GM12878 (cell line): ENCODE measurements at regions not wholly inside any gene's neighbourhood (a gene's known extent, or its start where the extent isn't known, plus 50 kb on each side); places are given as distances from the start of the nearest gene placed in this dataset.

Experiments used
- ATAC-seq: fragments of 200-7000 bp; cut with Tn5 transposase; 3 replicates; pipeline ENCODE4 v1.9.1; 2020; ENCODE audit warnings: mild to moderate bottlenecking, moderate library complexity
- BruUV-seq: library from RNA; stranded (reverse); fragments of 400-500 nt; replicated peaks from 2 replicates; lab custom pipeline; 2021; lab: Mats Ljungman, UMichigan
- CTCF ChIA-PET: fragments of 300-600 bp; sonication (Branson Sonifier 250); formaldehyde crosslinking; extraction: SDS; loops from one replicate; lab custom pipeline; 2021; ENCODE audit warnings: inconsistent platforms; lab: Yijun Ruan, JAX
- POLR2A ChIA-PET: fragments of 350-600 bp; formaldehyde crosslinking; extraction: SDS; loops from one replicate; lab custom pipeline; 2021; ENCODE audit warnings: inconsistent platforms; lab: Charles Lee
- RAD21 ChIA-PET: fragments of 300-600 bp; sonication (Branson Sonifier 250); formaldehyde crosslinking; loops from one replicate; lab custom pipeline; 2023; ENCODE audit warnings: antibody characterized with exemption; ENCODE audit not compliant: unreplicated experiment; lab: Charles Lee
- SMC1A ChIA-PET: fragments of 300-600 bp; sonication (Branson Sonifier 250); formaldehyde crosslinking; loops from one replicate; lab custom pipeline; 2023; ENCODE audit not compliant: unreplicated experiment, uncharacterized antibody; lab: Charles Lee
- DNase-seq: peaks from one replicate; pipeline ENCODE4 v3.0.0-alpha.2; 2011; ENCODE audit warnings: low read depth, low spot score
- FAIRE-seq: peaks from 3 replicates; lab custom pipeline; 2011; peaks lifted over from hg19 to GRCh38; lab: Jason Lieb, UNC
- H2AFZ ChIP-seq: 2 replicates; pipeline ENCODE4 v1.6.0; 2011; ENCODE audit warnings: low read depth, low read length, control low read depth; ENCODE audit not compliant: control insufficient read depth
- H3K27ac ChIP-seq: 2 replicates; pipeline ENCODE4 v1.5.1; 2011; ENCODE audit warnings: control low read depth; ENCODE audit not compliant: control insufficient read depth, insufficient read depth
- H3K27me3 ChIP-seq, 2 experiments: replicated peaks in 1 of 2; 2 replicates each; pipeline versions ENCODE4 v1.6.0 to v1.6.1; 2011; ENCODE audit warnings: low read length in 1 of 2; ENCODE audit not compliant: control insufficient read depth in 2 of 2, insufficient read depth in 2 of 2
- H3K36me3 ChIP-seq, 2 experiments: 2 replicates each; pipeline ENCODE4 v1.5.1; 2011; ENCODE audit warnings: low read length in 1 of 2; ENCODE audit not compliant: control insufficient read depth in 2 of 2, insufficient read depth in 2 of 2
- H3K4me1 ChIP-seq: 2 replicates; pipeline ENCODE4 v1.6.1; 2011; ENCODE audit warnings: mild to moderate bottlenecking, low read length, moderate library complexity, mixed read lengths; ENCODE audit not compliant: control insufficient read depth, insufficient read depth
- H3K4me2 ChIP-seq: 2 replicates; pipeline ENCODE4 v1.6.0; 2011; ENCODE audit warnings: control low read depth; ENCODE audit not compliant: control insufficient read depth, insufficient read depth
- H3K4me3 ChIP-seq: fragments of 200-600 bp; sonication (generic); 2 replicates; pipeline ENCODE4 v1.5.1; 2016
- H3K79me2 ChIP-seq: 2 replicates; pipeline ENCODE4 v1.6.0; 2011; ENCODE audit warnings: low read length; ENCODE audit not compliant: control insufficient read depth, insufficient read depth
- H3K9ac ChIP-seq: 2 replicates; pipeline ENCODE4 v1.8.0; 2011; ENCODE audit warnings: low read length, control low read depth, mixed read lengths; ENCODE audit not compliant: control insufficient read depth, insufficient read depth
- H3K9me3 ChIP-seq: replicated peaks from 3 replicates; pipeline ENCODE4 v1.5.1; 2011; ENCODE audit warnings: mild to moderate bottlenecking, low read length; ENCODE audit not compliant: control insufficient read depth, insufficient read depth
- H4K20me1 ChIP-seq: 2 replicates; pipeline ENCODE4 v1.6.0; 2011; ENCODE audit not compliant: control insufficient read depth, insufficient read depth
- CEBPB ChIP-seq, 2 experiments: fragments of 150-350 bp in 1 of 2; IDR thresholded peaks; 2 replicates each; pipeline ENCODE4 v1.6.1; 2012 to 2014; ENCODE audit warnings: low read depth in 2 of 2, low read length in 2 of 2, borderline replicate concordance in 1 of 2, inconsistent platforms in 1 of 2
- NRF1 ChIP-seq: conservative IDR thresholded peaks from 2 replicates; pipeline ENCODE4 v1.6.1; 2011; ENCODE audit warnings: mild to moderate bottlenecking, low read depth, low read length, improper control_type of control experiment
- ZNF24 ChIP-seq: fragments of 450-650 bp; IDR thresholded peaks from 2 replicates; pipeline ENCODE4 v1.6.1; 2017; ENCODE audit warnings: antibody characterized with exemption, mild to moderate bottlenecking
- WGBS: methylation state at CpG from one replicate; pipeline ENCODE4 v1.1.6; 2016; ENCODE audit warnings: low lambda C conversion rate; ENCODE audit not compliant: insufficient replicate concordance, insufficient coverage; ENCODE audit errors: missing lambda C conversion rate; 5-methylcytosine and 5-hydroxymethylcytosine counted together
- in situ Hi-C: fragments of 300-500 bp; cut with MboI; formaldehyde crosslinking; loops from 9 replicates; pipeline ENCODE4 v1.14.3; 2018; ENCODE audit warnings: mixed read lengths
- intact Hi-C: fragments of 100-400 bp; cut with micrococcal nuclease; formaldehyde crosslinking; loops from one replicate; pipeline ENCODE4 v1.14.2; 2022; ENCODE audit not compliant: unreplicated experiment
- TF ChIP-seq, protein P1 (sequence below): fragments of 450-650 bp; IDR thresholded peaks from 2 replicates; pipeline ENCODE4 v1.6.1; 2017; ENCODE audit warnings: mild to moderate bottlenecking, moderate library complexity

DNA sequence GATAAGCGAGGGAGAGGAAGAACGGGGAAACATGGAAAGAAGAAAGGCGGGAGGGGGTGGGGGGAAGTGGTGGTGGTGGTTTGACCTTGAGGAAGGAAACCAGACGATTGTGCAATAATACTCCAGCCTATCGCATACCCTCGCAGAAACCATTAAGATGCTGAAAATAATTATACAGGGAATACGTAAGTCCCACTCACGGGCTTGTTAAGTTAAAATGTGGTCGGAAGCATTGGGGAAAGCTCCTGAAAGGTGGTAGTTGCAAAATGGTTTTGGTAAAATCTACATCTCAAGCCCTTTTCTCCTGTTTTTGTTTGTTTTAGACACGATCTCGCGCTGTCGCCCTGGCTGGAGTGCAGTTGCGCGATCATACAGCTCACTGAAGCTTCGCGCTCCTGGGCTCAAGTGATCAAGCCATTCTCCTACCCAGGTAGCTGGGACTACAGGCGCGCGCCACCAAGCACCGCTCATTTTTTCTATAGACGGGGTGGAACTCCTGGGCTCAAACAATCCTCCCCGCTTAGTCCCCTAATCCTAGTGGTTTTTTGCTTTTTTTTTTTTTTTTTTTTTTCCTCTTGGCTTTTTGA lies 128.9 kb upstream of the ZNF184 start:
- CTCF ChIA-PET: interaction anchor here (0.8 to 1.2 kb wide), 3 partner anchors 8 to 83 kb away, joined by 3 to 4 read pairs (median 4); no protein-coding TSS in a partner anchor
- 66% methylated on average over 20 of the region's 23 CpGs for WGBS
- ATAC-seq (no peak), FAIRE-seq (no peak), DNase-seq (no peak)
- Histone ChIP-seq H3K79me2 (no peaks in the 10 kb centered on the region), H3K9ac (peak overlapping the region; percentile 54; the same call in 1 of the 2 replicates), H3K27ac (peak overlapping the region; percentile 58), H3K4me1 (peaks cover 9% of the 10 kb centered on the region; the same call in 1 of the 2 replicates), H4K20me1 (no peaks in the 10 kb centered on the region), H2AFZ (peak overlapping the region; percentile 62), H3K9me3 (no peaks in the 10 kb centered on the region; the same call in 2 of the 3 replicates), H3K36me3 (no peaks in the 10 kb centered on the region), H3K4me3 (peak overlapping the region; percentile 57), H3K4me2 (peak overlapping the region; percentile 81), H3K27me3 (no peaks in the 10 kb centered on the region)
- intact Hi-C loops: no loop called here
- TF ChIP-seq CEBPB (IDR thresholded peaks at IDR 0.05; ENCODE audit: borderline replicate concordance in 1 of 2, low read depth in 2 of 2, low read length in 2 of 2): peak in 1 of 2 experiments; percentile 38; a peak in 1 of 4 replicates
- no peak for TF ChIP-seq ZNF24
- TF ChIP-seq, protein P1, sequence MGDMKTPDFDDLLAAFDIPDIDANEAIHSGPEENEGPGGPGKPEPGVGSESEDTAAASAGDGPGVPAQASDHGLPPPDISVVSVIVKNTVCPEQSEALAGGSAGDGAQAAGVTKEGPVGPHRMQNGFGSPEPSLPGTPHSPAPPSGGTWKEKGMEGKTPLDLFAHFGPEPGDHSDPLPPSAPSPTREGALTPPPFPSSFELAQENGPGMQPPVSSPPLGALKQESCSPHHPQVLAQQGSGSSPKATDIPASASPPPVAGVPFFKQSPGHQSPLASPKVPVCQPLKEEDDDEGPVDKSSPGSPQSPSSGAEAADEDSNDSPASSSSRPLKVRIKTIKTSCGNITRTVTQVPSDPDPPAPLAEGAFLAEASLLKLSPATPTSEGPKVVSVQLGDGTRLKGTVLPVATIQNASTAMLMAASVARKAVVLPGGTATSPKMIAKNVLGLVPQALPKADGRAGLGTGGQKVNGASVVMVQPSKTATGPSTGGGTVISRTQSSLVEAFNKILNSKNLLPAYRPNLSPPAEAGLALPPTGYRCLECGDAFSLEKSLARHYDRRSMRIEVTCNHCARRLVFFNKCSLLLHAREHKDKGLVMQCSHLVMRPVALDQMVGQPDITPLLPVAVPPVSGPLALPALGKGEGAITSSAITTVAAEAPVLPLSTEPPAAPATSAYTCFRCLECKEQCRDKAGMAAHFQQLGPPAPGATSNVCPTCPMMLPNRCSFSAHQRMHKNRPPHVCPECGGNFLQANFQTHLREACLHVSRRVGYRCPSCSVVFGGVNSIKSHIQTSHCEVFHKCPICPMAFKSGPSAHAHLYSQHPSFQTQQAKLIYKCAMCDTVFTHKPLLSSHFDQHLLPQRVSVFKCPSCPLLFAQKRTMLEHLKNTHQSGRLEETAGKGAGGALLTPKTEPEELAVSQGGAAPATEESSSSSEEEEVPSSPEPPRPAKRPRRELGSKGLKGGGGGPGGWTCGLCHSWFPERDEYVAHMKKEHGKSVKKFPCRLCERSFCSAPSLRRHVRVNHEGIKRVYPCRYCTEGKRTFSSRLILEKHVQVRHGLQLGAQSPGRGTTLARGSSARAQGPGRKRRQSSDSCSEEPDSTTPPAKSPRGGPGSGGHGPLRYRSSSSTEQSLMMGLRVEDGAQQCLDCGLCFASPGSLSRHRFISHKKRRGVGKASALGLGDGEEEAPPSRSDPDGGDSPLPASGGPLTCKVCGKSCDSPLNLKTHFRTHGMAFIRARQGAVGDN: no peak
- no peak for TF ChIP-seq NRF1
- BruUV-seq: no TSS peak
- RAD21 ChIA-PET: interaction anchor here (1.3 kb wide), 1 partner anchor 151 kb away, joined by 3 read pairs; no protein-coding TSS in a partner anchor
- POLR2A ChIA-PET: no interaction called here
- in situ Hi-C loops: no loop called here
- SMC1A ChIA-PET: interaction anchor here (0.9 to 1.2 kb wide), 2 partner anchors 8 to 9 kb away, joined by 3 read pairs; no protein-coding TSS in a partner anchor
